Endothelial cell of umbilical vein (primary cell): ENCODE measurements at regions not wholly inside any gene's neighbourhood (a gene's known extent, or its start where the extent isn't known, plus 50 kb on each side); places are given as distances from the start of the nearest gene placed in this dataset.

Experiments
- EZH2 ChIP-seq: IDR thresholded peaks from 2 replicates; pipeline ENCODE4 v1.6.1; 2012; ENCODE audit warnings: borderline replicate concordance, low read depth, mild to moderate bottlenecking, moderate library complexity, low read length, inconsistent platforms; ENCODE audit not compliant: severe bottlenecking
- MYC ChIP-seq: IDR thresholded peaks from one replicate; pipeline ENCODE4 v1.6.1; 2011; ENCODE audit warnings: mild to moderate bottlenecking, low read depth, low read length
- POLR2AphosphoS5 ChIP-seq: IDR thresholded peaks from 2 replicates; pipeline ENCODE4 v1.6.1; 2012; ENCODE audit warnings: low read depth, mild to moderate bottlenecking, control low read depth, low read length, moderate library complexity; ENCODE audit not compliant: insufficient read depth
- TF ChIP-seq, protein P1 (sequence below), 2 donors: IDR thresholded peaks; 1 replicate in 1 of 2; 2 replicates in 1 of 2; pipeline ENCODE4 v1.5.1; 2011; ENCODE audit warnings: low read length in 2 of 2, mild to moderate bottlenecking in 2 of 2, moderate library complexity in 2 of 2, control low read depth in 1 of 2, inconsistent platforms in 1 of 2, low read depth in 1 of 2; ENCODE audit not compliant: insufficient read depth in 1 of 2; ENCODE audit errors: extremely low read depth in 1 of 2

DNA sequence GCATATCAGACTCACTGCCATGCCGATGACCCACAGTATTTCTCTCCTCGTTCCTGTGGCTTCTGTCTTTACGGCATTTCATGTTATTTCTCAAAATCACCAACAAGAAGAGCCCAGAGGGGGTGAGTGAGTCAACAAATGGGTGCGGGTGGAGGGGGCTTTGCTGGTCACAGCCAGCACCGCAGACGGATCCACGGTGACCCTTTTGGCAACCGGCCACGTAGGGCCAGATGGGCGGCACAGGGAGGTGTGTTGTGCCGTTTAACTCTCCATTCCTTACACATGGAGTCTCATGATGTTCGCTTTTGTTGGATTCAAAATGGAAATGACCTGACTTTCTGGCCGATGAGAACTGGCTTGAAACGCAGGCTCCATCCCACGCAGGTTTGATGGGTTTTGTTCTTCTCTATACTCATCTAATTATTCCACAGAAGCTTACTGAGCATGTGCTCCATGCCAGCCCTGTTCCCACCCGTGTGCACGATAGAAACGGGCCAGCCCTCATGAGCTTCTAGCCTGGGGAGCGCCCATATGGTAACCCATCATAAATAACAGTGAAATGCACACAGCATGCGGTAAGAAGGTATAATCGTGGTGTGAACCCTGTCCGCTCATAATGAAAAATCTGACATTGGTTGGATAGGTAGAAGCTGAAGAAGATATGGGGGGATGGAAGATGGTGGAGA is 319.9 kb downstream of the BRD1 start:
- TF ChIP-seq POLR2AphosphoS5 (no peak), EZH2 (no peak), MYC (no peak)
- TF ChIP-seq, protein P1, sequence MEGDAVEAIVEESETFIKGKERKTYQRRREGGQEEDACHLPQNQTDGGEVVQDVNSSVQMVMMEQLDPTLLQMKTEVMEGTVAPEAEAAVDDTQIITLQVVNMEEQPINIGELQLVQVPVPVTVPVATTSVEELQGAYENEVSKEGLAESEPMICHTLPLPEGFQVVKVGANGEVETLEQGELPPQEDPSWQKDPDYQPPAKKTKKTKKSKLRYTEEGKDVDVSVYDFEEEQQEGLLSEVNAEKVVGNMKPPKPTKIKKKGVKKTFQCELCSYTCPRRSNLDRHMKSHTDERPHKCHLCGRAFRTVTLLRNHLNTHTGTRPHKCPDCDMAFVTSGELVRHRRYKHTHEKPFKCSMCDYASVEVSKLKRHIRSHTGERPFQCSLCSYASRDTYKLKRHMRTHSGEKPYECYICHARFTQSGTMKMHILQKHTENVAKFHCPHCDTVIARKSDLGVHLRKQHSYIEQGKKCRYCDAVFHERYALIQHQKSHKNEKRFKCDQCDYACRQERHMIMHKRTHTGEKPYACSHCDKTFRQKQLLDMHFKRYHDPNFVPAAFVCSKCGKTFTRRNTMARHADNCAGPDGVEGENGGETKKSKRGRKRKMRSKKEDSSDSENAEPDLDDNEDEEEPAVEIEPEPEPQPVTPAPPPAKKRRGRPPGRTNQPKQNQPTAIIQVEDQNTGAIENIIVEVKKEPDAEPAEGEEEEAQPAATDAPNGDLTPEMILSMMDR (IDR thresholded peaks at IDR 0.05; ENCODE audit: extremely low read depth in 1 of 2, insufficient read depth in 1 of 2, low read depth in 1 of 2, low read length in 2 of 2): no peak
